ENCODE measurements at regions not wholly inside any gene's neighbourhood (a gene's known extent, or its start where the extent isn't known, plus 50 kb on each side); places are given as distances from the start of the nearest gene placed in this dataset.

- TF ChIP-seq, protein P1, sequence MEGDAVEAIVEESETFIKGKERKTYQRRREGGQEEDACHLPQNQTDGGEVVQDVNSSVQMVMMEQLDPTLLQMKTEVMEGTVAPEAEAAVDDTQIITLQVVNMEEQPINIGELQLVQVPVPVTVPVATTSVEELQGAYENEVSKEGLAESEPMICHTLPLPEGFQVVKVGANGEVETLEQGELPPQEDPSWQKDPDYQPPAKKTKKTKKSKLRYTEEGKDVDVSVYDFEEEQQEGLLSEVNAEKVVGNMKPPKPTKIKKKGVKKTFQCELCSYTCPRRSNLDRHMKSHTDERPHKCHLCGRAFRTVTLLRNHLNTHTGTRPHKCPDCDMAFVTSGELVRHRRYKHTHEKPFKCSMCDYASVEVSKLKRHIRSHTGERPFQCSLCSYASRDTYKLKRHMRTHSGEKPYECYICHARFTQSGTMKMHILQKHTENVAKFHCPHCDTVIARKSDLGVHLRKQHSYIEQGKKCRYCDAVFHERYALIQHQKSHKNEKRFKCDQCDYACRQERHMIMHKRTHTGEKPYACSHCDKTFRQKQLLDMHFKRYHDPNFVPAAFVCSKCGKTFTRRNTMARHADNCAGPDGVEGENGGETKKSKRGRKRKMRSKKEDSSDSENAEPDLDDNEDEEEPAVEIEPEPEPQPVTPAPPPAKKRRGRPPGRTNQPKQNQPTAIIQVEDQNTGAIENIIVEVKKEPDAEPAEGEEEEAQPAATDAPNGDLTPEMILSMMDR (IDR thresholded peaks at IDR 0.05; ENCODE audit: low read depth, low read length), result no peak
- TF ChIP-seq EZH2phosphoT487 (IDR thresholded peaks at IDR 0.05; ENCODE audit: low read depth), result no peak
Measured at GRCh38 chr2:4579977-4580376, 876.6 kb downstream of the DCDC2C start.

All from OCI-LY3 (cell line).